OCI-LY3 (cell line): ENCODE measurements at regions not wholly inside any gene's neighbourhood (a gene's known extent, or its start where the extent isn't known, plus 50 kb on each side); places are given as distances from the start of the nearest gene placed in this dataset.

Source experiments
- EZH2phosphoT487 ChIP-seq: fragments of 200-600 bp; shearing (Covaris generic); IDR thresholded peaks from 2 replicates; pipeline ENCODE4 v1.6.1; 2018; ENCODE audit warnings: antibody characterized with exemption, mixed run types, low read depth
- TF ChIP-seq, protein P1 (sequence below): fragments of 200-600, 300-600 bp; sonication (generic); IDR thresholded peaks from 2 replicates; pipeline ENCODE4 v1.5.1; 2014; ENCODE audit warnings: antibody characterized with exemption, low read length, low read depth

DNA sequence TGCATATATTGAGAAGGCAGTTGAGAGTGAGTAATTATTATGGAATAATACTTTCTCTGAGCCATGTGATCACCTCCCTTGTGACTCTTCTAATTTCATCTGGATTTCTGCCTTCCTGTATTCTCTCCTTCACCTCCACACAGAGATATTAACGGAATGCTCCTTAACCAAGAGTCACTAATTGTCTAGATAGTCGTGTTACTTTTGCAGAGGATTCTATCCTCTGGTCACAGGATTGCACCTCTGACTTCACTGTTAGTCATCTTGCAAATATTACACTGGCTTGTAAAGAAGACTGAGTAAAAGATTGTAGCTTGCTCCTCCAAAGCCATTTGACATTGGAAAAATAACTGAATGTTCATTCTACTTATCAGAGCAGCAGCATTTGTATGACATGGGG, 160.9 kb downstream of the SH2D1A start:
- TF ChIP-seq, protein P1, sequence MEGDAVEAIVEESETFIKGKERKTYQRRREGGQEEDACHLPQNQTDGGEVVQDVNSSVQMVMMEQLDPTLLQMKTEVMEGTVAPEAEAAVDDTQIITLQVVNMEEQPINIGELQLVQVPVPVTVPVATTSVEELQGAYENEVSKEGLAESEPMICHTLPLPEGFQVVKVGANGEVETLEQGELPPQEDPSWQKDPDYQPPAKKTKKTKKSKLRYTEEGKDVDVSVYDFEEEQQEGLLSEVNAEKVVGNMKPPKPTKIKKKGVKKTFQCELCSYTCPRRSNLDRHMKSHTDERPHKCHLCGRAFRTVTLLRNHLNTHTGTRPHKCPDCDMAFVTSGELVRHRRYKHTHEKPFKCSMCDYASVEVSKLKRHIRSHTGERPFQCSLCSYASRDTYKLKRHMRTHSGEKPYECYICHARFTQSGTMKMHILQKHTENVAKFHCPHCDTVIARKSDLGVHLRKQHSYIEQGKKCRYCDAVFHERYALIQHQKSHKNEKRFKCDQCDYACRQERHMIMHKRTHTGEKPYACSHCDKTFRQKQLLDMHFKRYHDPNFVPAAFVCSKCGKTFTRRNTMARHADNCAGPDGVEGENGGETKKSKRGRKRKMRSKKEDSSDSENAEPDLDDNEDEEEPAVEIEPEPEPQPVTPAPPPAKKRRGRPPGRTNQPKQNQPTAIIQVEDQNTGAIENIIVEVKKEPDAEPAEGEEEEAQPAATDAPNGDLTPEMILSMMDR = no peak
- TF ChIP-seq EZH2phosphoT487 = no peak
